AG09309 (cell line): ENCODE measurements at regions not wholly inside any gene's neighbourhood (a gene's known extent, or its start where the extent isn't known, plus 50 kb on each side); places are given as distances from the start of the nearest gene placed in this dataset.

ENCODE experiments used
- DNase-seq: peaks from one replicate; pipeline ENCODE4 v3.0.0-alpha.2; 2010; ENCODE audit warnings: low read depth
- H3K4me3 ChIP-seq: 2 replicates; pipeline ENCODE4 v1.5.1; 2011; ENCODE audit warnings: mild to moderate bottlenecking, low read depth, low read length, moderate library complexity; ENCODE audit not compliant: control insufficient read depth
- CTCF ChIP-seq: IDR thresholded peaks from 2 replicates; pipeline ENCODE4 v1.5.1; 2011; ENCODE audit warnings: mild to moderate bottlenecking, low read depth, low read length, inconsistent platforms; ENCODE audit not compliant: insufficient read depth, control insufficient read depth; ENCODE audit errors: missing control alignments

GRCh38 chr1:178020968-178021640 is 51.2 kb upstream of the SEC16B start:
- DNase-seq = no peak
- TF ChIP-seq CTCF = no peak
- no peak overlapping the region for H3K4me3 ChIP-seq

GRCh38 chr1:178021950-178022349 is 52.1 kb upstream of the SEC16B start:
- TF ChIP-seq CTCF = no peak
- DNase-seq = no peak
- H3K4me3 ChIP-seq = no peak overlapping the region

- H3K4me3 ChIP-seq = no peak overlapping the region
- no peak for DNase-seq
Observed at GRCh38 chr1:178023181-178023618, 53.3 kb upstream of the SEC16B start.

GRCh38 chr1:178024504-178024903 is 54.6 kb upstream of the SEC16B start:
- DNase-seq = no peak
- no peak for TF ChIP-seq CTCF
- no peak overlapping the region for H3K4me3 ChIP-seq

More at GRCh38 chr1:178023181-178023618, 53.3 kb upstream of the SEC16B start:
- TF ChIP-seq CTCF = no peak

- DNase-seq = no peak
- no peak overlapping the region for H3K4me3 ChIP-seq
- no peak for TF ChIP-seq CTCF
Observed at GRCh38 chr1:178025613-178026356, 55.9 kb upstream of the SEC16B start.

- TF ChIP-seq CTCF = no peak
- no peak for DNase-seq
- no peak overlapping the region for H3K4me3 ChIP-seq
Observed at GRCh38 chr1:178028841-178029481, 59.1 kb upstream of the SEC16B start.
